ENCODE measurements at regions not wholly inside any gene's neighbourhood (a gene's known extent, or its start where the extent isn't known, plus 50 kb on each side); places are given as distances from the start of the nearest gene placed in this dataset.

DNA sequence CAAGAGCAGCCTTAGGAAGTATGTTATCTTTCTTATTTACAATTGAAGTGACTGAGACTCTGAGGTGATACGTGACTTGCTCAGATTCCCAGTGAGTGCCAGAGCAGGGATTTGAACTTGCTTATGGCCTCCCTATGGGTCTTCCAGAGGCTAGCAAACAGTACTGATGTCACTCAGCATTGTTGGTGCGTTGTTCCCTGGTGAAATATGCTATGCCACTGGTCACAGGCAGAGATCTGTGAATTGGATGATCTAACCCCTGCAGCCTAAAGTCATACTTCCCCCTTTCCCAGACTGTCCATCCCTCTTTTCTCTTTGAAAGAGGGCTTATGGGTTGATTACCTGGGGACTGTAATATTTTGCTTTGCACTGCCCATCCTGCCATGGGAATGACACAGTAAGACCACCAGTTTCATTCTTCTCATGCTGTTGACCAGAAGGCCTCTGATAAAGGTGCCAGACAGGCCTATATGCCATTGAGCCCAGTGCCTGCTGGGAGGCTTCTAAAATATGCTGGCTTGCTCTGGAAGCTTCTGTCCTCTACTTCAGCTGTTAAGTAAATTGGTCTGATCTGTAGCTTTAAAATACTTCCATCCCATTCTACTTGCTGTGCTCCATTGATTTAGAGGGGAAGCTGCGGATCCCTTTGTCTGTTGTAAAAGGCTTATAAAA, 152.2 kb upstream of the E2F8 start:
- no peaks in the 10 kb centered on the region for H3K9me2 ChIP-seq (replicated peaks; ENCODE audit: control insufficient read depth, low read length)
- H3K4me2 ChIP-seq (ENCODE audit: low read length): no peak overlapping the region
- no peaks in the 10 kb centered on the region for H3F3A ChIP-seq (ENCODE audit: control insufficient read depth, insufficient read depth)
- no peak overlapping the region for H3K4me3 ChIP-seq (ENCODE audit: low read length)
- no peaks in the 10 kb centered on the region for H3K9me3 ChIP-seq (ENCODE audit: control insufficient read depth, insufficient read depth, low read length)
- H3K36me3 ChIP-seq (ENCODE audit: control insufficient read depth, low read length): no peaks in the 10 kb centered on the region
- peaks cover 4% of the 10 kb centered on the region for H3K27me3 ChIP-seq (ENCODE audit: control insufficient read depth, low read length)
- H3K79me2 ChIP-seq (ENCODE audit: control insufficient read depth, low read length): no peaks in the 10 kb centered on the region
- no peak for TF ChIP-seq EZH2phosphoT487 (IDR thresholded peaks at IDR 0.05; ENCODE audit: borderline replicate concordance, low read length)
- TF ChIP-seq, protein P1, sequence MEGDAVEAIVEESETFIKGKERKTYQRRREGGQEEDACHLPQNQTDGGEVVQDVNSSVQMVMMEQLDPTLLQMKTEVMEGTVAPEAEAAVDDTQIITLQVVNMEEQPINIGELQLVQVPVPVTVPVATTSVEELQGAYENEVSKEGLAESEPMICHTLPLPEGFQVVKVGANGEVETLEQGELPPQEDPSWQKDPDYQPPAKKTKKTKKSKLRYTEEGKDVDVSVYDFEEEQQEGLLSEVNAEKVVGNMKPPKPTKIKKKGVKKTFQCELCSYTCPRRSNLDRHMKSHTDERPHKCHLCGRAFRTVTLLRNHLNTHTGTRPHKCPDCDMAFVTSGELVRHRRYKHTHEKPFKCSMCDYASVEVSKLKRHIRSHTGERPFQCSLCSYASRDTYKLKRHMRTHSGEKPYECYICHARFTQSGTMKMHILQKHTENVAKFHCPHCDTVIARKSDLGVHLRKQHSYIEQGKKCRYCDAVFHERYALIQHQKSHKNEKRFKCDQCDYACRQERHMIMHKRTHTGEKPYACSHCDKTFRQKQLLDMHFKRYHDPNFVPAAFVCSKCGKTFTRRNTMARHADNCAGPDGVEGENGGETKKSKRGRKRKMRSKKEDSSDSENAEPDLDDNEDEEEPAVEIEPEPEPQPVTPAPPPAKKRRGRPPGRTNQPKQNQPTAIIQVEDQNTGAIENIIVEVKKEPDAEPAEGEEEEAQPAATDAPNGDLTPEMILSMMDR (IDR thresholded peaks at IDR 0.05; ENCODE audit: low read depth, low read length, poor library complexity, severe bottlenecking): no peak
- no peak overlapping the region for H3K27ac ChIP-seq (ENCODE audit: low read depth, low read length)
- no peaks in the 10 kb centered on the region for H3K4me1 ChIP-seq (ENCODE audit: control insufficient read depth, low read length)
- H4K20me1 ChIP-seq (ENCODE audit: control insufficient read depth, insufficient read depth, low read depth, low read length): no peaks in the 10 kb centered on the region

DNA sequence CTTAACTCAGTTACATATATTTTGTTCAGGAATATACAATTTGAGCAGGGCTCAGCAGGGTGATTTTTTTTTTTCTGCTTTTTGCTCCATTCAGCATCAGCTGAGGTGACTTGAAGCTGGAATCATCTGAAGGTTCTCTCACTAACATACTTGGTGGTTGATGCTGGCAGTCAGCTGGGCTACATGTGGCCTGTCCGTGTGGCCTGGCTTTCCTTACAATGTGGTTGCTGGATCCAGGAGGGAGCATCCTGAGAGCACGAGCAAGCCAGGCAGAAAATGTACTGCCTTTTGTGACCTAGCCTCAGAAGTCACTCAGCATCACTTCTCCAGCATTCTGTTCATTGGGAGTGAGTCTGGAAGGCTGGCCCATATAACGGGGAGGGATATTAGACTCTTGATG, 151.6 kb upstream of the E2F8 start:
- Histone ChIP-seq H3K27me3 (ENCODE audit: control insufficient read depth, low read length) (peaks cover 7% of the 10 kb centered on the region), H3K79me2 (ENCODE audit: control insufficient read depth, low read length) (no peaks in the 10 kb centered on the region), H3K36me3 (ENCODE audit: control insufficient read depth, low read length) (no peaks in the 10 kb centered on the region), H3K4me3 (ENCODE audit: low read length) (no peak overlapping the region), H3K4me1 (ENCODE audit: control insufficient read depth, low read length) (no peaks in the 10 kb centered on the region), H3K4me2 (ENCODE audit: low read length) (no peak overlapping the region), H4K20me1 (ENCODE audit: control insufficient read depth, insufficient read depth, low read depth, low read length) (no peaks in the 10 kb centered on the region), H3K9me2 (replicated peaks; ENCODE audit: control insufficient read depth, low read length) (no peaks in the 10 kb centered on the region), H3K27ac (ENCODE audit: low read depth, low read length) (no peak overlapping the region), H3K9me3 (ENCODE audit: control insufficient read depth, insufficient read depth, low read length) (no peaks in the 10 kb centered on the region), H3F3A (ENCODE audit: control insufficient read depth, insufficient read depth) (no peaks in the 10 kb centered on the region)
- TF ChIP-seq EZH2phosphoT487 (IDR thresholded peaks at IDR 0.05; ENCODE audit: borderline replicate concordance, low read length): no peak
- TF ChIP-seq, protein P1 (IDR thresholded peaks at IDR 0.05; ENCODE audit: low read depth, low read length, poor library complexity, severe bottlenecking): no peak

DNA sequence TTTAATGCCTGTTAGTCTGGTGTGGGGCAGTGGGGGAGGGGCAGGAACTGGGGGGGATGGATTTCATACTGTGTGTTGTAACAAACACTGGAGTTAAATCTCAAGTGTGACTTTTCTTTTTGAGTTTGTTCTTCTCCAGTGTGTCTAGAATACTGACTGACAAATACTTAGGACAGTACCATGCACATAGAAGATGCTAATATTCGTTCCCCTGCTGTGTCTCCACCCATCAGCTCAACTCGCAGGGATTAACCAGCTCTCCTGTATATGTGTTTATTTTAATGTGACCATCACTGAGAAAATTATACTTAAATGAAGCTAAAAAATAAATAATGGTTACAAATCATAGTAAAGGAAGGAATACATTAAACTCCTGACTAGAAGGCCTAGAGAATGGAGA, 150.9 kb upstream of the E2F8 start:
- no peak overlapping the region for H3K4me2 ChIP-seq (ENCODE audit: low read length)
- peaks cover 6% of the 10 kb centered on the region for H3K27me3 ChIP-seq (ENCODE audit: control insufficient read depth, low read length)
- H4K20me1 ChIP-seq (ENCODE audit: control insufficient read depth, insufficient read depth, low read depth, low read length): no peaks in the 10 kb centered on the region
- no peaks in the 10 kb centered on the region for H3K9me2 ChIP-seq (replicated peaks; ENCODE audit: control insufficient read depth, low read length)
- no peaks in the 10 kb centered on the region for H3K4me1 ChIP-seq (ENCODE audit: control insufficient read depth, low read length)
- H3K4me3 ChIP-seq (ENCODE audit: low read length): no peak overlapping the region
- H3K9me3 ChIP-seq (ENCODE audit: control insufficient read depth, insufficient read depth, low read length): no peaks in the 10 kb centered on the region
- no peaks in the 10 kb centered on the region for H3F3A ChIP-seq (ENCODE audit: control insufficient read depth, insufficient read depth)
- H3K36me3 ChIP-seq (ENCODE audit: control insufficient read depth, low read length): no peaks in the 10 kb centered on the region
- TF ChIP-seq, protein P1 (IDR thresholded peaks at IDR 0.05; ENCODE audit: low read depth, low read length, poor library complexity, severe bottlenecking): no peak
- no peak for TF ChIP-seq EZH2phosphoT487 (IDR thresholded peaks at IDR 0.05; ENCODE audit: borderline replicate concordance, low read length)
- no peak overlapping the region for H3K27ac ChIP-seq (ENCODE audit: low read depth, low read length)
- no peaks in the 10 kb centered on the region for H3K79me2 ChIP-seq (ENCODE audit: control insufficient read depth, low read length)
